ENCODE measurements at regions not wholly inside any gene's neighbourhood (a gene's known extent, or its start where the extent isn't known, plus 50 kb on each side); places are given as distances from the start of the nearest gene placed in this dataset.

DNA sequence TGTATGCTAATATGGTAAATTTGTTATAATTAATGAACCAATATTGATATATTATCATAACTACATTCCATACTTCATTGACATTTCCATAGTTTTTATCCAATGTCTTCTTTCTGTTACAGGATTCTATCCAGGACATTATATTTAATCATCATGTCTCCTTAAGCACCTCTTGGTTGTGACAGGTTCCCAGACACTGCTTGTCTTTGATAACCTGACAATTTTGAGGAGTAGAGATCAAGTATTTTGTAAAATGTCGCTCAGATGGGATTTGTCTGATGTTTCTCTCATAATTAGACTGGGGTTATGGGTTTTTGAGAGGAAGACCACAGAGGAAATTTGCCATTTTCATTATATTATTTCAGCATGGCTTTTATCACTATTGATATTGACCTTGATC, 317.4 kb downstream of the PLOD2 start:
- Histone ChIP-seq H3K9ac (ENCODE audit: low read length) (no peak overlapping the region), H3K27ac (ENCODE audit: low read depth, low read length) (no peak overlapping the region), H3K36me3 (ENCODE audit: control insufficient read depth, insufficient read depth, low read length) (no peaks in the 10 kb centered on the region), H3K4me3 (ENCODE audit: low read length) (no peak overlapping the region), H3K4me1 (ENCODE audit: control insufficient read depth, insufficient read depth, low read length) (no peaks in the 10 kb centered on the region), H3K27me3 (ENCODE audit: control insufficient read depth, insufficient read depth, low read length) (no peaks in the 10 kb centered on the region)

DNA sequence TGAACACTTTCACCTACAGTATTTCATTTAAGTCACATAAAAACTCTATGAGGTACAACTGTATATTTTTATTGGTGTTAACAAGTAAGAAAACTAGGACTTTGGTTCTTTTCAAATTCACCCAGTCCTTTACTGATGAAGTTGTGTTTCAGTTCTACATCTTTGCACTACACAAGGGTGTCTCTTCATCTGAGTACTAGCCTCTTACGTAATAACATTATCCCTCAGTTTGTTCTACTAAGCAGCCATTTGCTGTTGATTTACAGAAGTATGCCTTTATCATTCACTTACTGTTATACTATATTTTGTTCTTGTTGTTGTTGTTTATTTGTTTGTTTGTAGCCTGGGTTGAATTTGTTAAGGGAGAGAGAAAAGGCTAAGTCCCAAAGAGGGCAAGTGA, 311.9 kb downstream of the PLOD2 start:
- Histone ChIP-seq H3K4me1 (ENCODE audit: control insufficient read depth, insufficient read depth, low read length) (no peaks in the 10 kb centered on the region), H3K27me3 (ENCODE audit: control insufficient read depth, insufficient read depth, low read length) (no peaks in the 10 kb centered on the region), H3K9ac (ENCODE audit: low read length) (no peak overlapping the region), H3K4me3 (ENCODE audit: low read length) (no peak overlapping the region), H3K27ac (ENCODE audit: low read depth, low read length) (no peak overlapping the region), H3K36me3 (ENCODE audit: control insufficient read depth, insufficient read depth, low read length) (no peaks in the 10 kb centered on the region)

DNA sequence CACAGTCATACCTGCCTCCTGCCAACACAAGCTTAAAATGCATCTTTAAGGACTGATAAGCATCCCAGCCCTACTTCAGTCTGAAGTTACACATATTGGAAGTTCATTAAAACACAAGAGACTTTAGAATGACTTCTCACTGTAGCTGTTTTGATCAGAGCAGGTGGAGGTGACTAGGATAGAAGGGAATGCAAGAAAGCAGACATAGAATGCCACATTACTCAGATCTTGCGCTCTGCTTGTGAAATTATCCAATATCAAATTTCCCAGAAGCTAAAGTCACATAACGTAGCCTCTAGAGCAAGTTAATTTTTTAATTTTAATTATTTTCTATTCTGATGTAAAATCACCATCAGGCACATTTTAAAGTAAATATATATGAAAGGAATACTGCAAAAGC, 306.5 kb downstream of the PLOD2 start:
- Histone ChIP-seq H3K27ac (ENCODE audit: low read depth, low read length) (no peak overlapping the region), H3K27me3 (ENCODE audit: control insufficient read depth, insufficient read depth, low read length) (no peaks in the 10 kb centered on the region), H3K9ac (ENCODE audit: low read length) (no peak overlapping the region), H3K4me1 (ENCODE audit: control insufficient read depth, insufficient read depth, low read length) (no peaks in the 10 kb centered on the region), H3K4me3 (ENCODE audit: low read length) (no peak overlapping the region), H3K36me3 (ENCODE audit: control insufficient read depth, insufficient read depth, low read length) (no peaks in the 10 kb centered on the region)

DNA sequence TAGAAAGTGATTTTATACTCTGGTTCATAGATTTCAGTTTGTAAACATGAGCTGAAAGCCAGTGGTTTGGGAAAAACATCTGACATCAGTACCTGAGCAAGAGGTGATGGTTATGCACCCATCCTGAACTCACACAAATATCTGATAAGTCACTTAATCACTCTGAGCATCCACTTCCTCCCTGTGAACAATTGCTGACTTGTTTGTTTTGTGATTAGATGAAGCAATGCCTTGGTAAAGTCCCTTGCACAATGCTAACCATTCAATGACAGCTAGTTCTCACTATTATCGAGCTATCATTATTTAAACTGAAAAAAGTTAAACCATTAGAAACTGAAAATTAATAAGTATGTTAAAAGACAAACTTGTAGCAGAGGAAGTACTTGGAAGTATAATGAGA, 303.0 kb downstream of the PLOD2 start:
- no peaks in the 10 kb centered on the region for H3K36me3 ChIP-seq (ENCODE audit: control insufficient read depth, insufficient read depth, low read length)
- H3K27me3 ChIP-seq (ENCODE audit: control insufficient read depth, insufficient read depth, low read length) = no peaks in the 10 kb centered on the region
- H3K4me1 ChIP-seq (ENCODE audit: control insufficient read depth, insufficient read depth, low read length) = no peaks in the 10 kb centered on the region
- H3K4me3 ChIP-seq (ENCODE audit: low read length) = no peak overlapping the region
- H3K9ac ChIP-seq (ENCODE audit: low read length) = no peak overlapping the region
- H3K27ac ChIP-seq (ENCODE audit: low read depth, low read length) = no peak overlapping the region

DNA sequence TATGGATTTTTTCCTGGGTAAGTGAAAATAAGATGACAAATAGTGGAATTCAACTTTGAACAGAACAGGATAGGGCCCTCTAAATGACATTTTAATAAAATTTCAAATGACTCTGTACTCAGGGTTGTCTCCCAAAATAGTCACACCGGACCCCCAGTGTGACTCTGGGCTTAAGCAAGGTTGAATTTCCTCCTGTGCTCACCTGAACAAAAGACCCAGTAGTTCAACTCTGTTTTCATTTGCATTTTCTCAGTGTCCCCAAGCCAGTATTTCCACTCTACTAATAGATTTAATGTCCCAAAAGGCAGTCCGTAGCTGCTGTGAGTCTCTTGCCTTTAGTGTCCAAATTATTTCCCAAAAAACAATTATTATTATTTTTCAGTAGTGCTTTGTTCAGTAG, 296.6 kb downstream of the PLOD2 start:
- Histone ChIP-seq H3K4me3 (ENCODE audit: low read length) (no peak overlapping the region), H3K36me3 (ENCODE audit: control insufficient read depth, insufficient read depth, low read length) (no peaks in the 10 kb centered on the region), H3K4me1 (ENCODE audit: control insufficient read depth, insufficient read depth, low read length) (no peaks in the 10 kb centered on the region), H3K27me3 (ENCODE audit: control insufficient read depth, insufficient read depth, low read length) (no peaks in the 10 kb centered on the region), H3K27ac (ENCODE audit: low read depth, low read length) (no peak overlapping the region), H3K9ac (ENCODE audit: low read length) (no peak overlapping the region)

DNA sequence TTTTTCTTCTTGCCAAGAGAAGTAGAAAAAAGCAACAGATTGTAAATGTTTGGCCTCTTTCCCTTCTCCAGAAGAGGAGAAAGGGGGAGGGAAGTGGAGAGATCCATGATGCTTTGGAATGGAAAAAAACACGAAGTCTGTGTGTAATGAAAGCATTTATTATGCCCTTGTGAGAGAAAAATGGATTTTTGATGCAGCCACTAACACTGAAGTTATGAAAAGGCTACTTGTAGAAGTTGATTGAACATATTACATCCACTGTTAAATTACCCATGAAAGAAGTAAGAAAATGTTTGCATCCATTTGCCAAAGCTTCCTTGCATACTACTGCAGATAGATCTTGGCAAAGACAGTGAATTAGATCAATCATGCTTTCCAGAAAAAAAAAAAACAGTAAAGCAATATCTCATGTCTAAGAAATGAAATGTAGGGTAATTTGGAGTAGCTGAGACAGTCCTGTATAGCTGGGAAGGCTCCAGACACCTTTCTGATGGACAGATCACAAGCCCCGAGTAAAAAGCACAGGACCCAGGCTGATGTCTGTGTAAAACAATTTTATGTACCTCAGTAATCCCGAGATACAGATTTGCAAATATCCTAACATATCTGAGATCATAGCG, 295.5 kb downstream of the PLOD2 start:
- Histone ChIP-seq H3K9ac (ENCODE audit: low read length) (no peak overlapping the region), H3K27ac (ENCODE audit: low read depth, low read length) (no peak overlapping the region), H3K4me1 (ENCODE audit: control insufficient read depth, insufficient read depth, low read length) (no peaks in the 10 kb centered on the region)

DNA sequence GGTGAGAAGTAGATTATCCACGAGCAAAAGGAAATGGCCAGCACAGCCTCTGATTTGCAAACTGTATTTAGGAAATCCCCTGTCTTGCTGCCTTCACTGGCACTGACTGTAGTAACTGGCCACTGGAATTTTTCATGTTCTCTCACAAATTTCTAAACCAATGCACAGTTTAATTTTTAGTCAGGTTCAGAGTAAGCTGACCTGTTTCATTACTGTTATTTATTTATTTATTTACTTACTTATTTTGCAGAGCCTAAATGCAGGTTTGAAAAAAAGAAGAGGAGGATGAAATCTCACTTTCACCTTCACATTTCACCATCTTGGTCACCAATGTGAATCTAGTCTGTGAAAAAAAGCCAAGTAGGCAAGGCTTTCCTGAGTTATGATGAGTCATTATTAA, 291.0 kb downstream of the PLOD2 start:
- H3K4me1 ChIP-seq (ENCODE audit: control insufficient read depth, insufficient read depth, low read length) = no peaks in the 10 kb centered on the region
- H3K4me3 ChIP-seq (ENCODE audit: low read length) = no peak overlapping the region
- H3K27me3 ChIP-seq (ENCODE audit: control insufficient read depth, insufficient read depth, low read length) = no peaks in the 10 kb centered on the region
- no peak overlapping the region for H3K27ac ChIP-seq (ENCODE audit: low read depth, low read length)
- no peak overlapping the region for H3K9ac ChIP-seq (ENCODE audit: low read length)
- H3K36me3 ChIP-seq (ENCODE audit: control insufficient read depth, insufficient read depth, low read length) = no peaks in the 10 kb centered on the region

More for the DNA sequence above, 295.5 kb downstream of the PLOD2 start:
- Histone ChIP-seq H3K36me3 (ENCODE audit: control insufficient read depth, insufficient read depth, low read length) (no peaks in the 10 kb centered on the region), H3K4me3 (ENCODE audit: low read length) (no peak overlapping the region), H3K27me3 (ENCODE audit: control insufficient read depth, insufficient read depth, low read length) (no peaks in the 10 kb centered on the region)

DNA sequence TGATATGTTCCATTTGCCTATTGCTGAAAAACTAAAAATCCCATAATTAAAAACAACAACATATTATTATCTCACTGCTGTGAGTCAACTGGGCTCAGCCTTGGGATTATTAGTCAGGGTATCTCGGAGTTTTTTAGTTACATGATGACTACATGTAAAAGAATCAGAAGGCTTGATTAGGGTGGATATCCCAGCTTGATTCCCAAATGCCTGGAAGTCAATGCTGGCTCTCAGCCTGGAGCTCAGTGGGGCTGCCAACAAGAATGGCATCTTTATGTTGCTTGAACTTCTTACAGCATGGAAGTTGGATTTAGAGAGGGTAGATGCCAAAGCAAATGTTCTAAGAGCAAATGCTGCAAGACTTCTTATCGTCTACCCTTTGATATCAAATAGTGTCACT, 278.5 kb downstream of the PLOD2 start:
- H3K4me1 ChIP-seq (ENCODE audit: control insufficient read depth, insufficient read depth, low read length) = no peaks in the 10 kb centered on the region
- no peaks in the 10 kb centered on the region for H3K27me3 ChIP-seq (ENCODE audit: control insufficient read depth, insufficient read depth, low read length)
- no peak overlapping the region for H3K27ac ChIP-seq (ENCODE audit: low read depth, low read length)
- no peak overlapping the region for H3K4me3 ChIP-seq (ENCODE audit: low read length)
- no peaks in the 10 kb centered on the region for H3K36me3 ChIP-seq (ENCODE audit: control insufficient read depth, insufficient read depth, low read length)
- H3K9ac ChIP-seq (ENCODE audit: low read length) = no peak overlapping the region

DNA sequence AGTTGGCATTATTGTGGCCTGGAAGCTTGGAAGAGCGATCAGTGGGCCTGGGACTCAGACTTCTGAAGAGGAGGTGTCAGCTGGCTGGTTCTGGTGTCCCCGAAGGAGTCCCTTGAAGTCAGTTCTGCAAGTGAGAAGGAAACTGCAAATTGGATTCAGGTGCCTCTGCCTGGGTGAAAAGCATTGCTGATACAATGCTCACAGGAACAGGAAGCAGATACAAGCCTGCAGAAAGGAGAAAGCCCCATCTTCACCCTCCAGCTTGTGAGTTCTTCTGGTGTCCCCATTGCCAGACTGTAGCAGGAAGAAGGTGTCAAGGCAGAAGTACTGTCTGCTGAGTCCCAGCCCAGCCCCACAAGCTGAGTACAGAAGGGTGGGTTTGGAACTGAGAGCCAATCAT, 271.3 kb downstream of the PLOD2 start:
- Histone ChIP-seq H3K9ac (ENCODE audit: low read length) (no peak overlapping the region), H3K27me3 (ENCODE audit: control insufficient read depth, insufficient read depth, low read length) (no peaks in the 10 kb centered on the region), H3K4me3 (ENCODE audit: low read length) (no peak overlapping the region), H3K36me3 (ENCODE audit: control insufficient read depth, insufficient read depth, low read length) (no peaks in the 10 kb centered on the region), H3K4me1 (ENCODE audit: control insufficient read depth, insufficient read depth, low read length) (no peaks in the 10 kb centered on the region), H3K27ac (ENCODE audit: low read depth, low read length) (no peak overlapping the region)

DNA sequence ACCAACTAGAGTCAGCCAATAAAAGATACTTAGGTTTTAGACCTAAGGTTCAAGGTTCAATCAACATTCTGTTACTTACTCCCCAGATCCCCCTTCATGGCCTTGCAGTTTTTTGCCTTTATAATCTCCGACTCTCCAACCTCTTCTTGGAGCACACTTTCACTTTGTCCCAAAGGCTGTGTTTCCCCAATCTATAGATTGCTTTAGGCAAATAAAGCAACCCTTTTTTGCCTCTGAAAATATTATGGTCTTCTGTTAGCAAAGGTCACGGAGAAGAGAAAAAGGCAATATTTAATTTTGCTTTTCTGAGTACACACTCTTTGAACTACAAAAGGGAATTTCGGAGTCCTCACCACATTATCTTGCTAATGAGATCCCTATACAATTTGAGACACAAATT, 268.1 kb downstream of the PLOD2 start:
- Histone ChIP-seq H3K4me3 (ENCODE audit: low read length) (no peak overlapping the region), H3K27me3 (ENCODE audit: control insufficient read depth, insufficient read depth, low read length) (no peaks in the 10 kb centered on the region), H3K27ac (ENCODE audit: low read depth, low read length) (no peak overlapping the region), H3K9ac (ENCODE audit: low read length) (no peak overlapping the region), H3K36me3 (ENCODE audit: control insufficient read depth, insufficient read depth, low read length) (no peaks in the 10 kb centered on the region), H3K4me1 (ENCODE audit: control insufficient read depth, insufficient read depth, low read length) (no peaks in the 10 kb centered on the region)

DNA sequence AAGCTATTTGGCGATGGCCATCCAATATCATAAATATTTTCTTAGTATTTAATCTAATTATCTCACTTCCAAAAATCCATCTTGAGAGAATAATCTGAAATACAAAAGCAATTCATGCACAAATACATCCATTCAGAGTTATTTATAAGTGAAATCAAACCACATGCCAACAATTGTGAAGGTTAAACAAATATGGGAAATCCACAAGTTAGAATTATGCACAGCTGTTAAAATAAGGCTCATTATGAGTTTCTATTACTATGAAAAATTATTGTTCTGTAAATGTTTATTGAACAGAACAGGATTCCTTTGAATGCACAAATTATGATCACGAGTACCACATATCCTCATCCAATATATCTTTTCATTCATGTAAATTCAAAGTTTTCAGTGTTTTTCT, 267.7 kb downstream of the PLOD2 start:
- Histone ChIP-seq H3K27me3 (ENCODE audit: control insufficient read depth, insufficient read depth, low read length) (no peaks in the 10 kb centered on the region), H3K36me3 (ENCODE audit: control insufficient read depth, insufficient read depth, low read length) (no peaks in the 10 kb centered on the region), H3K4me3 (ENCODE audit: low read length) (no peak overlapping the region)

DNA sequence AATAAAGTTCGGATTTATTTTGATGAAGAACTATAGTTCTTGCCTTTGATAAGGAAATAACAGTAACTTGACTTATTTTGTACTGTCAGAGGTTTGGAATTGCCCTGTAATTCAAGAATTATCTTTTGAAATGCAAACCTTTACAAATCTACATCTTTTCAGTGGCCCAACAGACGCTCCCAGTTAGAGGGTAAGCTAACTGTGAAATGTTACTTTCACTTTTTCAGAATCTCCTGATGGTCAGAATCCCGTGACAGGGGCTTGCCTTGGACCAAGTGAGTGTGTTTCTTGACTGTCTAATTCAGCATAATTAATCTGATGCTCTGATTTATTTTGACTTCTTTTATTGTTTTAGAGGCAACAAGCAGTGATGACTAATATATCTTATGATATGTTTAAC, 262.5 kb downstream of the PLOD2 start:
- Histone ChIP-seq H3K4me3 (ENCODE audit: low read length) (no peak overlapping the region), H3K4me1 (ENCODE audit: control insufficient read depth, insufficient read depth, low read length) (peaks cover 2% of the 10 kb centered on the region), H3K9ac (ENCODE audit: low read length) (no peak overlapping the region), H3K27ac (ENCODE audit: low read depth, low read length) (no peak overlapping the region), H3K36me3 (ENCODE audit: control insufficient read depth, insufficient read depth, low read length) (no peaks in the 10 kb centered on the region), H3K27me3 (ENCODE audit: control insufficient read depth, insufficient read depth, low read length) (no peaks in the 10 kb centered on the region)

More for the DNA sequence above, 267.7 kb downstream of the PLOD2 start:
- no peak overlapping the region for H3K9ac ChIP-seq (ENCODE audit: low read length)
- H3K4me1 ChIP-seq (ENCODE audit: control insufficient read depth, insufficient read depth, low read length) = no peaks in the 10 kb centered on the region
- no peak overlapping the region for H3K27ac ChIP-seq (ENCODE audit: low read depth, low read length)

DNA sequence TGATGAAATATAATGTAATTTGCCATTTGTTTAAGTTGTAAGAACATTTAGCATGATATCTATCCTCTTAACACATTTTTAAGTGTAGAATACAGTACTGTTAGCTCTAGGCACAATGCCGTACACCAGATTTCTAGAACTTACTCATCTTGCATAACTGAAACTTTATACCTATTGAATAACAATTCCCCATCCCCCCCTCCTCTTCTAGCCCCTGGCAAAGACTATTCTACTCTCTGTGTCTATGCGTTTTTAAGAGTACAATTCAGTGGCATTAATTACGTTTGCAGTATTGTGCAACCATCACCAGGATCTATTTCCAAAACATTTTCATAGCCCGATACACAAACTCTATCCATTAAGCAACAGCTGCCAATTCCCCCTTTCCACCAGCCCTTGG, 261.7 kb downstream of the PLOD2 start:
- Histone ChIP-seq H3K27me3 (ENCODE audit: control insufficient read depth, insufficient read depth, low read length) (no peaks in the 10 kb centered on the region), H3K4me1 (ENCODE audit: control insufficient read depth, insufficient read depth, low read length) (peaks cover 2% of the 10 kb centered on the region), H3K9ac (ENCODE audit: low read length) (no peak overlapping the region), H3K36me3 (ENCODE audit: control insufficient read depth, insufficient read depth, low read length) (no peaks in the 10 kb centered on the region), H3K4me3 (ENCODE audit: low read length) (no peak overlapping the region), H3K27ac (ENCODE audit: low read depth, low read length) (no peak overlapping the region)
